Fibroblast of pulmonary artery (primary cell): ENCODE measurements at regions not wholly inside any gene's neighbourhood (a gene's known extent, or its start where the extent isn't known, plus 50 kb on each side); places are given as distances from the start of the nearest gene placed in this dataset.

Source experiments
- DNase-seq: peaks from one replicate; pipeline ENCODE4 v3.0.0-alpha.2; 2010; ENCODE audit warnings: low read depth
- H3K4me3 ChIP-seq: replicated peaks from 2 replicates; pipeline ENCODE4 v1.5.1; 2011; ENCODE audit warnings: low read depth, mild to moderate bottlenecking, control low read depth, low read length, moderate library complexity
- CTCF ChIP-seq: IDR thresholded peaks from 2 replicates; pipeline ENCODE4 v1.5.1; 2011; ENCODE audit warnings: mild to moderate bottlenecking, control low read depth, low read length, inconsistent platforms; ENCODE audit errors: missing control alignments

DNA sequence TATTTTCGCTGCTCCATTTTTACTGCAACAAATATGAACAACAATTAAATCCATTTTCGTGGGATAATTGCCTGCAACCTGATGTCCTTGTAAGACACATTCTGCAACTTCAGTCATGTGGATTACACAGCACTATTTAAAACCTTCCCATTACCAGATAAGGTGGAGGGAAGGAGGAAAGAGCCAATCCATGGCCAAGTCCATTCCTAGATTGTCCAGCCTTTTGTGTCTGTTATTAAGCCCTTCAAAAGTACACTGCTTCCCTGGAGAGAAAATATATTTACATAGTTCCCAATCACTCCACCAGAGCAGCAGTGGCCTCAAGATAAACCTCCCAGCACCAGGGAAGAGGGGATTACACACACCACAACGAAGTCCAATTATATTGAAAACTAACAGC, 347.9 kb downstream of the CDH26 start:
- no peak for DNase-seq
- no peak for TF ChIP-seq CTCF

GRCh38 chr20:60306551-60306950, 348.3 kb downstream of the CDH26 start:
- DNase-seq = no peak
- TF ChIP-seq CTCF = no peak

More for the DNA sequence above, 347.9 kb downstream of the CDH26 start:
- no peak overlapping the region for H3K4me3 ChIP-seq

GRCh38 chr20:60310560-60311349, 352.5 kb downstream of the CDH26 start:
- no peak for TF ChIP-seq CTCF
- DNase-seq = no peak

More at GRCh38 chr20:60306551-60306950, 348.3 kb downstream of the CDH26 start:
- no peak overlapping the region for H3K4me3 ChIP-seq

GRCh38 chr20:60313191-60313590, 355.0 kb downstream of the CDH26 start:
- no peak for TF ChIP-seq CTCF
- H3K4me3 ChIP-seq = no peak overlapping the region

More at GRCh38 chr20:60310560-60311349, 352.5 kb downstream of the CDH26 start:
- no peak overlapping the region for H3K4me3 ChIP-seq

GRCh38 chr20:60313614-60314013, 355.4 kb downstream of the CDH26 start:
- H3K4me3 ChIP-seq = no peak overlapping the region
- DNase-seq = no peak
- TF ChIP-seq CTCF = no peak

More at GRCh38 chr20:60313191-60313590, 355.0 kb downstream of the CDH26 start:
- no peak for DNase-seq

DNA sequence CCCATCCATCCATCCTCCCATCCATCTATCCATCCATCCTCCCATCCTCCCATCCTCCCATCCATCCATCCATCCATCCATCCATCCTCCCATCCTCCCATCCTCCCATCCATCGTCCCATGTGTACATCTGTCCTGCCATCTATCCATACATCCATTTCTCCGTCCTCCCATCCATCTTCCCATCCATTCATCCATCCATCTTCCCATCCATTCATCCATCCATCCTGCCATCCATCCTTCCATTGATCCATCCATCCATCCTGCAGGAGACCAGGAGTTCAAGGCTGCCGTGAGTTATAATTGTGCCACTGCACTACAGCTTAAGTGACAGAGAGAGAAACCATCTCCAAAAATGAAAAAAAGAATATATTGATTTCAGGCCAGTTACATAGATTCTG, 356.5 kb downstream of the CDH26 start:
- no peak overlapping the region for H3K4me3 ChIP-seq
- no peak for TF ChIP-seq CTCF
- DNase-seq = no peak
